ENCODE measurements at regions not wholly inside any gene's neighbourhood (a gene's known extent, or its start where the extent isn't known, plus 50 kb on each side); places are given as distances from the start of the nearest gene placed in this dataset.

- DNase-seq (no peak), ATAC-seq (no peak)
- no peaks in the 10 kb centered on the region for H3K36me3 ChIP-seq
- TF ChIP-seq, protein P1, sequence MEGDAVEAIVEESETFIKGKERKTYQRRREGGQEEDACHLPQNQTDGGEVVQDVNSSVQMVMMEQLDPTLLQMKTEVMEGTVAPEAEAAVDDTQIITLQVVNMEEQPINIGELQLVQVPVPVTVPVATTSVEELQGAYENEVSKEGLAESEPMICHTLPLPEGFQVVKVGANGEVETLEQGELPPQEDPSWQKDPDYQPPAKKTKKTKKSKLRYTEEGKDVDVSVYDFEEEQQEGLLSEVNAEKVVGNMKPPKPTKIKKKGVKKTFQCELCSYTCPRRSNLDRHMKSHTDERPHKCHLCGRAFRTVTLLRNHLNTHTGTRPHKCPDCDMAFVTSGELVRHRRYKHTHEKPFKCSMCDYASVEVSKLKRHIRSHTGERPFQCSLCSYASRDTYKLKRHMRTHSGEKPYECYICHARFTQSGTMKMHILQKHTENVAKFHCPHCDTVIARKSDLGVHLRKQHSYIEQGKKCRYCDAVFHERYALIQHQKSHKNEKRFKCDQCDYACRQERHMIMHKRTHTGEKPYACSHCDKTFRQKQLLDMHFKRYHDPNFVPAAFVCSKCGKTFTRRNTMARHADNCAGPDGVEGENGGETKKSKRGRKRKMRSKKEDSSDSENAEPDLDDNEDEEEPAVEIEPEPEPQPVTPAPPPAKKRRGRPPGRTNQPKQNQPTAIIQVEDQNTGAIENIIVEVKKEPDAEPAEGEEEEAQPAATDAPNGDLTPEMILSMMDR (IDR thresholded peaks at IDR 0.05), result no peak
- H3K27me3 ChIP-seq, result no peaks in the 10 kb centered on the region
- intact Hi-C loops (cut with DNase I), result no loop called here
- H3K27ac ChIP-seq, result no peak overlapping the region
- no peak overlapping the region for H3K4me3 ChIP-seq
- no peaks in the 10 kb centered on the region for H3K4me1 ChIP-seq
- H3K9me3 ChIP-seq, result peaks cover 0 to 14% of the 10 kb centered on the region in 2 donors
These were observed 528.7 kb upstream of the IGFBP3 start for GRCh38 chr7:46449743-46450142.

DNA sequence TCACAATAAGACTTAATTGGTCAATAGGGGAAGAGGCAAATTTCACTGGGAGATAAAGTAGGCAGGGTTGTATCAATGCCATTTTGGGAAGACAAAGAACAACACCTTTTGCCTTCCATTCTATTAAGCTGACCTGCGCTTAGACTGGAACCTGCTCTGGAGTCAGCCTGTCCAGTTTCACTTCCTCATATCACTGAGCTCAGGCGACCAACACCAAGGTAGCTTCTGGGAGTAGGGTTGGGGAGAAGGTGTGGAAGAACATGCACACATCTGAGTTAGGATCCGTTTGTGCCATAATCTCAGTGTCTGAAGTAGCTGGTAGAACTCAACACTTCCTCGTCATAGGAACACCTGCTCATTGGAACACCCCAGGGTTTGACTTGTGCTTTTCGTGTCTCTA, 527.4 kb upstream of the IGFBP3 start:
- Histone ChIP-seq H3K9me3 (peaks cover 0 to 8% of the 10 kb centered on the region in 2 donors), H3K27ac (no peak overlapping the region), H3K4me3 (no peak overlapping the region), H3K36me3 (no peaks in the 10 kb centered on the region), H3K4me1 (no peaks in the 10 kb centered on the region), H3K27me3 (no peaks in the 10 kb centered on the region)
- ATAC-seq (no peak), DNase-seq (no peak)
- TF ChIP-seq, protein P1 (IDR thresholded peaks at IDR 0.05), result no peak
- intact Hi-C loops (cut with DNase I), result no loop called here

GRCh38 chr7:46446151-46446550, 525.1 kb upstream of the IGFBP3 start:
- intact Hi-C loops (cut with DNase I), result no loop called here
- no peak for ATAC-seq
- no peaks in the 10 kb centered on the region for H3K27me3 ChIP-seq

GRCh38 chr7:46444256-46444655, 523.2 kb upstream of the IGFBP3 start:
- no peaks in the 10 kb centered on the region for H3K27me3 ChIP-seq
- DNase-seq, result no peak
- H3K36me3 ChIP-seq, result no peaks in the 10 kb centered on the region
- H3K4me1 ChIP-seq, result no peaks in the 10 kb centered on the region
- intact Hi-C loops (cut with DNase I), result no loop called here
- no peak for ATAC-seq
- TF ChIP-seq, protein P1 (IDR thresholded peaks at IDR 0.05), result no peak
- H3K4me3 ChIP-seq, result no peak overlapping the region
- peaks cover 0 to 11% of the 10 kb centered on the region in 2 donors for H3K9me3 ChIP-seq
- H3K27ac ChIP-seq, result no peak overlapping the region

More at GRCh38 chr7:46446151-46446550, 525.1 kb upstream of the IGFBP3 start:
- no peak for DNase-seq
- Histone ChIP-seq H3K36me3 (no peaks in the 10 kb centered on the region), H3K4me1 (no peaks in the 10 kb centered on the region), H3K9me3 (peaks cover 0 to 7% of the 10 kb centered on the region in 2 donors), H3K27ac (no peak overlapping the region), H3K4me3 (no peak overlapping the region)
- TF ChIP-seq, protein P1 (IDR thresholded peaks at IDR 0.05), result no peak

DNA sequence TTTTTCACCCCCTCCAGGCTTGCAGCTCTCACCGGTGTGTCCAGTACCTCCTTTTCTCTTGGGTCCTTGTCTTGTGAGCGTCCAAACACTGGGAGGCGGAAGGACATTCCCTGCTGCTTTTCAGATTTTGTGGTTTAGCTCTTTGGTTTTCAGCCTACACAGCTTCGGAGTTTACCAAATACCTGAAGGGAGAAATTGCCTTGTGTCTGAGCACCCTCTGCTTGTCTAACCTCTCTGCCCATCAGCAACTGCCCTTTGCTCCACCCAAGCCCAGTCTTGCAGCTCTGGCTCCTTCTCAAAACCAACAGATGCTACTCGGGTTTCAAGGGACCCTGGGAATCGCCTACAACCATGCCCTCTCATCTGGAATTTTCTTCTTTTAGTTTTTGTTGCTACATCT, 519.1 kb upstream of the IGFBP3 start:
- Histone ChIP-seq H3K36me3 (no peaks in the 10 kb centered on the region), H3K4me1 (no peaks in the 10 kb centered on the region), H3K27ac (no peak overlapping the region), H3K4me3 (no peak overlapping the region), H3K9me3 (peaks cover 0 to 29% of the 10 kb centered on the region in 2 donors), H3K27me3 (no peaks in the 10 kb centered on the region)
- DNase-seq, result no peak
- ATAC-seq, result no peak
- TF ChIP-seq, protein P1 (IDR thresholded peaks at IDR 0.05), result no peak
- intact Hi-C loops (cut with DNase I), result no loop called here

Data from left lung (tissue), 4 donors.